AG09319 (cell line): ENCODE measurements at regions not wholly inside any gene's neighbourhood (a gene's known extent, or its start where the extent isn't known, plus 50 kb on each side); places are given as distances from the start of the nearest gene placed in this dataset.

ENCODE experiments used
- DNase-seq: peaks from one replicate; pipeline ENCODE4 v3.0.0-alpha.2; 2010; ENCODE audit warnings: low read depth; ENCODE audit errors: extremely low read depth
- TF ChIP-seq, protein P1 (sequence below): IDR thresholded peaks from 2 replicates; pipeline ENCODE4 v1.5.1; 2011; ENCODE audit warnings: low read depth, mild to moderate bottlenecking, inconsistent platforms, low read length, moderate library complexity

DNA sequence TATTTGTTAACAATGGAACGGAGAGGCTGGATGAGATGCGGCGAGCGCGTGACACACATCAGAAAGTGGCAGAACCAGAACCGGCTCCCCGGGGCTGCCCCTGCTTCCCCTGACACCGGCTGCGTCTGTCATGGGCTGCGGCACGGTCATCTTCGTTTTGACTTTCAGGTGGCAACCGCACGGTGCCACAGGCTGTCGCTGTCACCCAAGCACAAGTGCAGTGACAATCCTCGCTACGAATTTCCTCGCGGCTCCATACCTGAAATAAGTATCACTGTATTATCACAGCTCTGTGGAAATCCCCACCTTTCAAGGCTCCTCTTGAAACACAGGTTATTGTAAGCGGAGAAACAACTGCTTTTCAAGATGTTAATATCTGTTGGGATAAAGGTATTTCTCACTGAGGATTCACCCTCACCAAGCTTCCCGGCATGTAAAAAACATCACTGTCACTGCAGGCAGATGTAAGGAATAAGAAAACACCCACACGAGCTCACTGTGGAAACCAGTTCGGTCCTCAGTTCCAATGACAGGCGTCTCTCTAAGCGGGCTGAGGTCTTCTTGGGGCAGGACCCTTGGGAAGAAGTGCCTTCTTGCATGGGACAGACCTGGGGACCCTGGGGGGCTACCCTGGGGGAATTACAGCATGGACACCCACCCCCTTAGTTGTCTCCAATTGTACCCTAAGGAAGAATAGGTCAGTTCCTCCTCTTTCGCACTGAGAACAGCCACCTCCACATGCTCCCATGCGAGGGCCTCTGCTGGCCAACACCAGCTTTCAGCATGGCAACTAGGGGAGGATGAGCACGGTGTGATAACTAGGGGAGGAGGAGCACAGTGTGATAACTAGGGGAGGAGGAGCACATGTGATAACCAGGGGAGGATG is 86.3 kb downstream of the DACT2 start:
- no peak for DNase-seq
- TF ChIP-seq, protein P1, sequence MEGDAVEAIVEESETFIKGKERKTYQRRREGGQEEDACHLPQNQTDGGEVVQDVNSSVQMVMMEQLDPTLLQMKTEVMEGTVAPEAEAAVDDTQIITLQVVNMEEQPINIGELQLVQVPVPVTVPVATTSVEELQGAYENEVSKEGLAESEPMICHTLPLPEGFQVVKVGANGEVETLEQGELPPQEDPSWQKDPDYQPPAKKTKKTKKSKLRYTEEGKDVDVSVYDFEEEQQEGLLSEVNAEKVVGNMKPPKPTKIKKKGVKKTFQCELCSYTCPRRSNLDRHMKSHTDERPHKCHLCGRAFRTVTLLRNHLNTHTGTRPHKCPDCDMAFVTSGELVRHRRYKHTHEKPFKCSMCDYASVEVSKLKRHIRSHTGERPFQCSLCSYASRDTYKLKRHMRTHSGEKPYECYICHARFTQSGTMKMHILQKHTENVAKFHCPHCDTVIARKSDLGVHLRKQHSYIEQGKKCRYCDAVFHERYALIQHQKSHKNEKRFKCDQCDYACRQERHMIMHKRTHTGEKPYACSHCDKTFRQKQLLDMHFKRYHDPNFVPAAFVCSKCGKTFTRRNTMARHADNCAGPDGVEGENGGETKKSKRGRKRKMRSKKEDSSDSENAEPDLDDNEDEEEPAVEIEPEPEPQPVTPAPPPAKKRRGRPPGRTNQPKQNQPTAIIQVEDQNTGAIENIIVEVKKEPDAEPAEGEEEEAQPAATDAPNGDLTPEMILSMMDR: no peak

GRCh38 chr6:168232528-168232927 is 87.0 kb downstream of the DACT2 start:
- DNase-seq: no peak

DNA sequence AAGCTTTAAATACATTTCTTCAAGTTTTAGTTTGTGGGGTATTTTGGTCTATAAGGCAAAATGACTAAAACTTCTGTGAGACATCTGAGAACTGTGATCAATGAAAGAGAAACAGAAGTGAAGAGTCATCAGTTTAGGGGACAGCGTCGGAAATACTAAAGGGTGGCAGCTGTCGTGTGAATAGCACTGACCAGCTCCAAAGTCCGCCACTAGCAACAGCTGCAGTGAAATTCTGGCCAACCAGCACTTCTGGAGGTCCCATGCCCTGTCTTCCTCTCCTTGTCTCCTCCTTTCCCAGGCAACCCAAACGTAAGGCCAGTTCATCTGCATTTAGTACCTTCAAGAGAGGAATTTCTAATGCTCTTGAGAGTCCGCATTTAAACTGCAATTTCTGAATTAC is 87.5 kb downstream of the DACT2 start:
- DNase-seq: no peak
- TF ChIP-seq, protein P1: no peak

More at GRCh38 chr6:168232528-168232927, 87.0 kb downstream of the DACT2 start:
- TF ChIP-seq, protein P1: no peak

DNA sequence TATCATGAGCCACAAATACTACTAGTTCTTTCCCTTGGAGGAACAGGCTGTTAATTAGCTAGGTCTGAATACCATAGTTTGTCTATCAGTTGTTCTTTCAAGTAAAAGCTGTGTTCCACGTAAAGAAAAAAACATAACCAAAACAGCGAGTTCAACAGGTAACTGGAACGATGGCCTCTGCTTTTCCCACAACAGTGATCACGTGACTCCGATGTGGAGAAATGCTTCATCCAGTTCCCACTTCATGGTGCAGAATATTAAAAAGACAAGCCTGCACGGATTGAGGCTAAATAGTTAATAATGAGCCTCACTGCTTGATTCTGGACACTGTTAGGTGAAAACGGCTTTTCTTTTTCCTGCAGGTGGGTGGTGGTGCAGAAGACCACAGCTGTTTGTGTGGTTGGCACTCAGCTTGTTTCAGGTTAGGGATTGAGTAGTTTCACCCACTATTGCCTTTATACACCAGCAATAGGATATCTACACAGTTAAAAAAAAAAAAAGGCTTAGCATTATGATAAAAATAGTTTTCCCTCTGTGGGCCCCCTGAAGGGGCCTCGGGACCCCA is 88.1 kb downstream of the DACT2 start:
- TF ChIP-seq, protein P1: no peak
- DNase-seq: no peak

GRCh38 chr6:168229368-168229752 is 90.2 kb downstream of the DACT2 start:
- TF ChIP-seq, protein P1: no peak

DNA sequence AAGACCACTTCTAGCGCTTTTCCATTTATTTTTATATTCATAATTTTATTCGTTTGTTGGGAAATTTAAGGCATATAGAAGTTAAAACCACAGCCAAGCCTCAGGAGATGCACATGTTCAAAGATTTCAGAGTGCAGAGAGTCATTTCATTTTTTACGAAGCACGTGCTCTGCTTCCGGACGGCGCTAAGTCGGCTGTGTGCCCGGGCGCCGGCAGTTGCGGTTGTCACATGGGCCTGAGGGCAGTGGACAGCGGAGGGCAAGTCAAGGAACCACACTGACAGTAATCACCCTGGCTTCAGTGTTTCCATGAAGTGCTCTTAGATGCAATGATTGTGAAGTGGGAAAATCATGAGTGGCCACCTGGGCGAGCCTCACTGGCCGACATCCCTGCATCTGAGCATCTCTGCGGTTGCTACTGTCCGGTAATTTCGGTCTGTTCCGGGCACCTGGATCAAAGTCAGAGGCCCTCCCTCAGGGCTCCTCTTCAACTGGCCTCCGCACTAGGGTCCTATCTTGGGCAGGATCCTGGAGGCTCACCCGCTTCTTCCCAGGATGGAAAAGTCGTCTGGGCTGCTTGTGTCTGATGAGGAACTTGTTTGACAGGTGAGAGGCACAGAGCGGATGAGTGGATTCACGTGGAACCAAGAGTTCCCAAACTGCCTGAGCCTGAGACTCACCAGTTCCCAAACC is 90.8 kb downstream of the DACT2 start:
- TF ChIP-seq, protein P1: no peak
- no peak for DNase-seq

More at GRCh38 chr6:168229368-168229752, 90.2 kb downstream of the DACT2 start:
- DNase-seq: no peak

GRCh38 chr6:168227840-168228239 is 91.7 kb downstream of the DACT2 start:
- TF ChIP-seq, protein P1: no peak
- DNase-seq: no peak
